Neuronal stem cell (in vitro differentiated cells): ENCODE measurements at regions not wholly inside any gene's neighbourhood (a gene's known extent, or its start where the extent isn't known, plus 50 kb on each side); places are given as distances from the start of the nearest gene placed in this dataset.

ENCODE experiments used
- DNase-seq: peaks from one replicate; pipeline ENCODE4 v3.0.0-alpha.2; 2013; ENCODE audit warnings: low spot score
- H2AFZ ChIP-seq: one replicate; pipeline ENCODE4 v1.6.1; 2013; ENCODE audit warnings: mild to moderate bottlenecking, low read length, inconsistent platforms
- H2AK5ac ChIP-seq: 2 replicates; pipeline ENCODE4 v1.6.1; 2013; ENCODE audit warnings: low read depth, mild to moderate bottlenecking, inconsistent platforms, low read length, moderate library complexity, mixed read lengths
- H2BK120ac ChIP-seq: 2 replicates; pipeline ENCODE4 v1.6.1; 2013; ENCODE audit warnings: low read depth, mild to moderate bottlenecking, inconsistent platforms, low read length, moderate library complexity, mixed read lengths
- H2BK12ac ChIP-seq: one replicate; pipeline ENCODE4 v1.6.1; 2013; ENCODE audit warnings: low read length, inconsistent platforms
- H2BK15ac ChIP-seq: 2 replicates; pipeline ENCODE4 v1.6.1; 2013; ENCODE audit warnings: mild to moderate bottlenecking, low read length, inconsistent platforms, mixed read lengths
- H2BK5ac ChIP-seq: one replicate; pipeline ENCODE4 v1.6.1; 2013; ENCODE audit warnings: inconsistent platforms, mild to moderate bottlenecking, low read length, moderate library complexity
- H3K14ac ChIP-seq: one replicate; pipeline ENCODE4 v1.6.1; 2013; ENCODE audit warnings: low read length, inconsistent platforms
- H3K18ac ChIP-seq: 2 replicates; pipeline ENCODE4 v1.6.1; 2013; ENCODE audit warnings: low read length, inconsistent platforms
- H3K23ac ChIP-seq: 2 replicates; pipeline ENCODE4 v1.6.1; 2013; ENCODE audit warnings: low read depth, mild to moderate bottlenecking, mixed read lengths, low read length, inconsistent platforms; ENCODE audit not compliant: poor library complexity
- H3K27ac ChIP-seq: replicated peaks from 3 replicates; pipeline ENCODE4 v1.5.1; 2013; ENCODE audit warnings: low read length, inconsistent platforms
- H3K27me3 ChIP-seq, 3 experiments: 2 replicates each; pipeline ENCODE4 v1.6.1; 2013; ENCODE audit warnings: low read length in 3 of 3, mild to moderate bottlenecking in 2 of 3, inconsistent platforms in 1 of 3, low read depth in 1 of 3, mixed read lengths in 1 of 3, moderate library complexity in 1 of 3; ENCODE audit not compliant: control insufficient read depth in 3 of 3, insufficient read depth in 3 of 3
- H3K36me3 ChIP-seq, 2 donors: replicated peaks in 1 of 2; 2 replicates each; pipeline ENCODE4 v1.6.1; 2013; ENCODE audit warnings: low read length in 2 of 2; ENCODE audit not compliant: control insufficient read depth in 2 of 2, insufficient read depth in 2 of 2
- H3K4ac ChIP-seq: 2 replicates; pipeline ENCODE4 v1.6.1; 2013; ENCODE audit warnings: inconsistent platforms, mild to moderate bottlenecking, low read length, moderate library complexity
- H3K4me1 ChIP-seq, 2 donors: 1 replicate in 1 of 2; 2 replicates in 1 of 2; pipeline ENCODE4 v1.6.1; 2013; ENCODE audit warnings: low read length in 2 of 2, low read depth in 1 of 2; ENCODE audit not compliant: control insufficient read depth in 2 of 2, insufficient read depth in 1 of 2
- H3K4me2 ChIP-seq: one replicate; pipeline ENCODE4 v1.6.1; 2013; ENCODE audit warnings: mild to moderate bottlenecking, low read length, inconsistent platforms; ENCODE audit not compliant: insufficient read depth, poor library complexity, severe bottlenecking
- H3K4me3 ChIP-seq, 2 donors: 2 replicates each; pipeline ENCODE4 v1.5.1; 2013; ENCODE audit warnings: low read length in 2 of 2, mild to moderate bottlenecking in 2 of 2, inconsistent platforms in 1 of 2, moderate library complexity in 1 of 2
- H3K79me1 ChIP-seq: one replicate; pipeline ENCODE4 v1.6.1; 2013; ENCODE audit warnings: low read depth, mild to moderate bottlenecking, inconsistent platforms, low read length, moderate library complexity
- H3K9ac ChIP-seq: one replicate; pipeline ENCODE4 v1.6.1; 2013; ENCODE audit warnings: mild to moderate bottlenecking, low read depth, low read length, inconsistent platforms; ENCODE audit not compliant: poor library complexity
- H3K9me3 ChIP-seq, 2 donors: replicated peaks in 1 of 2; 2 replicates each; pipeline versions ENCODE3 to v1.6.1; 2013; ENCODE audit warnings: low read length in 2 of 2, mild to moderate bottlenecking in 2 of 2, inconsistent platforms in 1 of 2, low read depth in 1 of 2, mixed read lengths in 1 of 2, moderate library complexity in 1 of 2; ENCODE audit not compliant: control insufficient read depth in 2 of 2, insufficient read depth in 1 of 2
- H4K8ac ChIP-seq: one replicate; pipeline ENCODE4 v1.6.1; 2013; ENCODE audit warnings: low read depth, mild to moderate bottlenecking, inconsistent platforms, low read length, moderate library complexity
- H4K91ac ChIP-seq: one replicate; pipeline ENCODE4 v1.6.1; 2013; ENCODE audit warnings: low read length, low read depth, mild to moderate bottlenecking, inconsistent platforms; ENCODE audit not compliant: poor library complexity
- WGBS, 2 donors: extraction: QIAGEN DNeasy Blood & Tissue Kit; methylation state at CpG; one replicate each; pipeline ENCODE4 v1.1.7; 2013; ENCODE audit warnings: missing lambda C conversion rate in 2 of 2, mixed read lengths in 1 of 2; ENCODE audit not compliant: insufficient read length in 2 of 2, insufficient replicate concordance in 1 of 2; ENCODE audit errors: extremely low coverage in 2 of 2; 5-methylcytosine and 5-hydroxymethylcytosine counted together

- H2AK5ac ChIP-seq: no peak overlapping the region
Measured at GRCh38 chr11:134634897-134635831, 223.1 kb upstream of the B3GAT1 start.

GRCh38 chr11:134633276-134633675 lies 221.2 kb upstream of the B3GAT1 start:
- H4K8ac ChIP-seq: no peak overlapping the region
- H3K14ac ChIP-seq: no peak overlapping the region
- H3K9me3 ChIP-seq: no peaks in the 10 kb centered on the region
- no peaks in the 10 kb centered on the region for H3K27me3 ChIP-seq
- no peak overlapping the region for H3K23ac ChIP-seq
- H3K36me3 ChIP-seq: no peaks in the 10 kb centered on the region
- H2BK15ac ChIP-seq: no peak overlapping the region
- DNase-seq: no peak
- peaks cover 0 to 4% of the 10 kb centered on the region in 2 donors for H3K4me1 ChIP-seq
- no peak overlapping the region for H3K9ac ChIP-seq
- no peak overlapping the region for H3K27ac ChIP-seq
- H2BK5ac ChIP-seq: no peak overlapping the region
- no peak overlapping the region for H3K4me2 ChIP-seq
- no peak overlapping the region for H4K91ac ChIP-seq
- H3K4me3 ChIP-seq: no peak overlapping the region
- no peak overlapping the region for H2BK120ac ChIP-seq
- no peak overlapping the region for H2BK12ac ChIP-seq
- no peaks in the 10 kb centered on the region for H3K79me1 ChIP-seq
- H3K4ac ChIP-seq: no peak overlapping the region
- WGBS, 2 donors: no CpG with 5 or more reads among the region's 6 CpGs
- no peak overlapping the region for H2AK5ac ChIP-seq
- H2AFZ ChIP-seq: no peak overlapping the region
- H3K18ac ChIP-seq: no peak overlapping the region

More at GRCh38 chr11:134634897-134635831, 223.1 kb upstream of the B3GAT1 start:
- H4K91ac ChIP-seq: no peak overlapping the region
- no peaks in the 10 kb centered on the region for H3K36me3 ChIP-seq
- no peak overlapping the region for H3K14ac ChIP-seq
- H3K9me3 ChIP-seq: no peaks in the 10 kb centered on the region
- H3K23ac ChIP-seq: no peak overlapping the region
- H3K4me3 ChIP-seq: no peak overlapping the region
- no peak for DNase-seq
- H2BK15ac ChIP-seq: no peak overlapping the region
- no peak overlapping the region for H3K4me2 ChIP-seq
- H3K4me1 ChIP-seq: peaks cover 0 to 4% of the 10 kb centered on the region in 2 donors
- no peak overlapping the region for H2BK12ac ChIP-seq
- no peaks in the 10 kb centered on the region for H3K27me3 ChIP-seq
- H4K8ac ChIP-seq: no peak overlapping the region
- H3K27ac ChIP-seq: no peak overlapping the region
- no peak overlapping the region for H3K18ac ChIP-seq
- no peaks in the 10 kb centered on the region for H3K79me1 ChIP-seq
- H2BK5ac ChIP-seq: no peak overlapping the region
- H3K9ac ChIP-seq: no peak overlapping the region
- no peak overlapping the region for H2AFZ ChIP-seq
- no peak overlapping the region for H3K4ac ChIP-seq
- no peak overlapping the region for H2BK120ac ChIP-seq
- no CpG with 5 or more reads among the region's 22 CpGs for WGBS, 2 donors

- Histone ChIP-seq H3K4me3 (no peak overlapping the region), H4K8ac (no peak overlapping the region), H3K4me2 (no peak overlapping the region), H3K27ac (no peak overlapping the region), H2BK5ac (no peak overlapping the region), H3K23ac (no peak overlapping the region), H3K4ac (no peak overlapping the region), H3K9ac (no peak overlapping the region), H3K18ac (peak overlapping the region; percentile 29), H3K79me1 (no peaks in the 10 kb centered on the region), H3K27me3 (no peaks in the 10 kb centered on the region), H3K36me3 (no peaks in the 10 kb centered on the region), H2BK15ac (peak overlapping the region; percentile 62), H3K14ac (no peak overlapping the region), H2AK5ac (peak overlapping the region; percentile 38), H2BK120ac (no peak overlapping the region), H4K91ac (no peak overlapping the region), H3K9me3 (no peaks in the 10 kb centered on the region), H2AFZ (no peak overlapping the region), H2BK12ac (no peak overlapping the region), H3K4me1 (peaks cover 0 to 4% of the 10 kb centered on the region in 2 donors)
- WGBS, 2 donors: no CpG with 5 or more reads among the region's 16 CpGs
- no peak for DNase-seq
Measured at GRCh38 chr11:134632347-134633119, 220.5 kb upstream of the B3GAT1 start.

- no peak overlapping the region for H2AFZ ChIP-seq
- no CpG with 5 or more reads among the region's 13 CpGs for WGBS, 2 donors
- H3K14ac ChIP-seq: no peak overlapping the region
- H3K9ac ChIP-seq: no peak overlapping the region
- H3K4me2 ChIP-seq: no peak overlapping the region
- H4K91ac ChIP-seq: no peak overlapping the region
- H3K27ac ChIP-seq: no peak overlapping the region
- H3K36me3 ChIP-seq: no peaks in the 10 kb centered on the region
- no peak overlapping the region for H2BK12ac ChIP-seq
- H2BK5ac ChIP-seq: no peak overlapping the region
- H2BK15ac ChIP-seq: no peak overlapping the region
- no peak overlapping the region for H3K4ac ChIP-seq
- no peaks in the 10 kb centered on the region for H3K79me1 ChIP-seq
- no peak overlapping the region for H2AK5ac ChIP-seq
- no peak overlapping the region for H3K23ac ChIP-seq
- no peak for DNase-seq
- no peak overlapping the region for H3K4me3 ChIP-seq
- H3K9me3 ChIP-seq: no peaks in the 10 kb centered on the region
- no peak overlapping the region for H4K8ac ChIP-seq
- no peaks in the 10 kb centered on the region for H3K27me3 ChIP-seq
- peaks cover 0 to 4% of the 10 kb centered on the region in 2 donors for H3K4me1 ChIP-seq
- no peak overlapping the region for H2BK120ac ChIP-seq
- H3K18ac ChIP-seq: no peak overlapping the region
Measured at GRCh38 chr11:134630861-134631260, 218.8 kb upstream of the B3GAT1 start.
